Thyroid gland (tissue), 4 donors: ENCODE measurements at regions not wholly inside any gene's neighbourhood (a gene's known extent, or its start where the extent isn't known, plus 50 kb on each side); places are given as distances from the start of the nearest gene placed in this dataset.

Source experiments
- POLR2A ChIP-seq, 2 donors: fragments of 450-650 bp; IDR thresholded peaks; one replicate each; pipeline ENCODE4 v1.6.1; 2017; ENCODE audit warnings: antibody characterized with exemption in 2 of 2, mild to moderate bottlenecking in 2 of 2, moderate library complexity in 1 of 2
- TF ChIP-seq, protein P1 (sequence below), 6 experiments: fragments of 200-600 bp in 3 of 6; fragments of 450-650 bp in 3 of 6; sonication (generic) in 3 of 6; IDR thresholded peaks; one replicate each; pipeline ENCODE4 v1.5.1; 2016 to 2019; ENCODE audit warnings: antibody characterized with exemption in 6 of 6, mild to moderate bottlenecking in 2 of 6, inconsistent platforms in 1 of 6, moderate library complexity in 1 of 6

- TF ChIP-seq, protein P1, sequence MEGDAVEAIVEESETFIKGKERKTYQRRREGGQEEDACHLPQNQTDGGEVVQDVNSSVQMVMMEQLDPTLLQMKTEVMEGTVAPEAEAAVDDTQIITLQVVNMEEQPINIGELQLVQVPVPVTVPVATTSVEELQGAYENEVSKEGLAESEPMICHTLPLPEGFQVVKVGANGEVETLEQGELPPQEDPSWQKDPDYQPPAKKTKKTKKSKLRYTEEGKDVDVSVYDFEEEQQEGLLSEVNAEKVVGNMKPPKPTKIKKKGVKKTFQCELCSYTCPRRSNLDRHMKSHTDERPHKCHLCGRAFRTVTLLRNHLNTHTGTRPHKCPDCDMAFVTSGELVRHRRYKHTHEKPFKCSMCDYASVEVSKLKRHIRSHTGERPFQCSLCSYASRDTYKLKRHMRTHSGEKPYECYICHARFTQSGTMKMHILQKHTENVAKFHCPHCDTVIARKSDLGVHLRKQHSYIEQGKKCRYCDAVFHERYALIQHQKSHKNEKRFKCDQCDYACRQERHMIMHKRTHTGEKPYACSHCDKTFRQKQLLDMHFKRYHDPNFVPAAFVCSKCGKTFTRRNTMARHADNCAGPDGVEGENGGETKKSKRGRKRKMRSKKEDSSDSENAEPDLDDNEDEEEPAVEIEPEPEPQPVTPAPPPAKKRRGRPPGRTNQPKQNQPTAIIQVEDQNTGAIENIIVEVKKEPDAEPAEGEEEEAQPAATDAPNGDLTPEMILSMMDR (IDR thresholded peaks at IDR 0.05): no peak
- no peak for TF ChIP-seq POLR2A (IDR thresholded peaks at IDR 0.05)
Measured at GRCh38 chr14:38948576-38948975, 154.5 kb downstream of the SEC23A start.
